ENCODE measurements at regions not wholly inside any gene's neighbourhood (a gene's known extent, or its start where the extent isn't known, plus 50 kb on each side); places are given as distances from the start of the nearest gene placed in this dataset.

DNA sequence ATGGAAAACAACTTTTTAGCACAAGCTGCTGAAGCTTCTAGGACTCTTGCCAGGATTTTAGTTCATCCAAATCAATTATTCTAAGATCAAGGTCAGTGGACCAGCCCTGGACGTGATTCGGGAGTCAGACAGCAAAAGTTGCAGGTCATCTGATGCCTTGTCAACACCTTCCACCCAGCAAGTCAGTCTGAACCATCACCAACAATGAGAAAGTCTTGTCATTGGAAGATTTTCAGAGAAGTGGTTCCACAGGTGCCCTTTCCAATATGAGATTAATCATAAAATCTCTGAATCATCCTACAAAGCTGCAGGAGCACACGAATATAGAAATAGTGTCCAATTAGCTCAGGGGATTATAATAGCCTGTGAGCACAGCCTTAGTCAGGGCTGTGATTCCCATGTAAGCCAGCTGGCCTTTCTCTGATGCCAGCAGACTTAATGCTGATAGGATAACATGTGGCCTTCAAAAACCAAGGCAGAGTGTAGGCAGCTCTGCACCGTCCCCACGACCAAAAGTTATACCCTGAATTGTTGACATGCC is 445.0 kb upstream of the TRPC7 start:
- TF ChIP-seq, protein P1, sequence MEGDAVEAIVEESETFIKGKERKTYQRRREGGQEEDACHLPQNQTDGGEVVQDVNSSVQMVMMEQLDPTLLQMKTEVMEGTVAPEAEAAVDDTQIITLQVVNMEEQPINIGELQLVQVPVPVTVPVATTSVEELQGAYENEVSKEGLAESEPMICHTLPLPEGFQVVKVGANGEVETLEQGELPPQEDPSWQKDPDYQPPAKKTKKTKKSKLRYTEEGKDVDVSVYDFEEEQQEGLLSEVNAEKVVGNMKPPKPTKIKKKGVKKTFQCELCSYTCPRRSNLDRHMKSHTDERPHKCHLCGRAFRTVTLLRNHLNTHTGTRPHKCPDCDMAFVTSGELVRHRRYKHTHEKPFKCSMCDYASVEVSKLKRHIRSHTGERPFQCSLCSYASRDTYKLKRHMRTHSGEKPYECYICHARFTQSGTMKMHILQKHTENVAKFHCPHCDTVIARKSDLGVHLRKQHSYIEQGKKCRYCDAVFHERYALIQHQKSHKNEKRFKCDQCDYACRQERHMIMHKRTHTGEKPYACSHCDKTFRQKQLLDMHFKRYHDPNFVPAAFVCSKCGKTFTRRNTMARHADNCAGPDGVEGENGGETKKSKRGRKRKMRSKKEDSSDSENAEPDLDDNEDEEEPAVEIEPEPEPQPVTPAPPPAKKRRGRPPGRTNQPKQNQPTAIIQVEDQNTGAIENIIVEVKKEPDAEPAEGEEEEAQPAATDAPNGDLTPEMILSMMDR (IDR thresholded peaks at IDR 0.05; ENCODE audit: insufficient read depth, low read length, poor library complexity, severe bottlenecking) = no peak
- no peak for DNase-seq (ENCODE audit: low read depth)
- no peaks in the 10 kb centered on the region for H3K27me3 ChIP-seq (ENCODE audit: control insufficient read depth, insufficient read depth, low read length)
- no peaks in the 10 kb centered on the region for H3K36me3 ChIP-seq (ENCODE audit: control insufficient read depth, insufficient read depth, low read length)
- H3K4me3 ChIP-seq (ENCODE audit: low read depth, low read length) = no peak overlapping the region

DNA sequence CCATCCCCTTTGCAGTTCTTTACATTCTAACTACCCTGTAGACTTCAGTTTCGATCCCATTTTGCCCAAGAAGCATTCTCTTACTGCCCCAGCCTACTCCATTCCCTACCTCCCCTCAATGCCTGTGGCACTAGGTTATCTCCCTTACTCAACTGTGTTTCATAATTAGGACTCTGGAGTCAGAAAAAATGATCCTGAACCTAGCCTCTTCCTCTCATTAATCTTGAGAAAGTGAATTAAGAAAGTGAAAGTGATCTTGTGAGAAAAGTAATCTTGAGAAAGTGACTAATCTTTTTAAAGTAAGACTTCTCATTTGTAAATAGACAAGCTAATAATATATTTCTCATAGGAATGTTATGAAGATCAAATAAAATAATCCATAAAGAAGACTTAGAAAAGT is 444.0 kb upstream of the TRPC7 start:
- TF ChIP-seq, protein P1 (IDR thresholded peaks at IDR 0.05; ENCODE audit: insufficient read depth, low read length, poor library complexity, severe bottlenecking) = no peak
- H3K36me3 ChIP-seq (ENCODE audit: control insufficient read depth, insufficient read depth, low read length) = no peaks in the 10 kb centered on the region
- no peaks in the 10 kb centered on the region for H3K27me3 ChIP-seq (ENCODE audit: control insufficient read depth, insufficient read depth, low read length)
- no peak overlapping the region for H3K4me3 ChIP-seq (ENCODE audit: low read depth, low read length)
- DNase-seq (ENCODE audit: low read depth) = no peak

DNA sequence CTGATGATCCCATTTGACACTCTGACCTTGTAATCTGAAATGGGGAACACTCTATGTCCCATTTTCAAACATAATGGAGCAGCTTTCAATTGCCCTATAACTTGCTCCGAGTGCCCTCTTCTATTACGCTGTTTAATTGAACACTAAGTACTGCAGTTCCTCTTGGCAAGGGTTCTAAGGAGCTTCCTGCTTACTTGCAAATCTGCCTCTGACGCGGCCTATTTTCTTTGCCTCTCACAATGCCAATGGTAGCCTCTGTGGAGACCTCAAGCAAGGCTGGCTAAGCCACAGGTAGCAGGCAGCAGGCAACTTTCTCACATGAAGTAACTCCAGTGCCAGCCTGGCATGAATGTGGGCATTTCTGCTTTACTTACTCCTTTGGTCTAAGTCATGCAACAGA is 443.4 kb upstream of the TRPC7 start:
- Histone ChIP-seq H3K4me3 (ENCODE audit: low read depth, low read length) (no peak overlapping the region), H3K36me3 (ENCODE audit: control insufficient read depth, insufficient read depth, low read length) (no peaks in the 10 kb centered on the region), H3K27me3 (ENCODE audit: control insufficient read depth, insufficient read depth, low read length) (no peaks in the 10 kb centered on the region)
- DNase-seq (ENCODE audit: low read depth) = no peak
- TF ChIP-seq, protein P1 (IDR thresholded peaks at IDR 0.05; ENCODE audit: insufficient read depth, low read length, poor library complexity, severe bottlenecking) = no peak

DNA sequence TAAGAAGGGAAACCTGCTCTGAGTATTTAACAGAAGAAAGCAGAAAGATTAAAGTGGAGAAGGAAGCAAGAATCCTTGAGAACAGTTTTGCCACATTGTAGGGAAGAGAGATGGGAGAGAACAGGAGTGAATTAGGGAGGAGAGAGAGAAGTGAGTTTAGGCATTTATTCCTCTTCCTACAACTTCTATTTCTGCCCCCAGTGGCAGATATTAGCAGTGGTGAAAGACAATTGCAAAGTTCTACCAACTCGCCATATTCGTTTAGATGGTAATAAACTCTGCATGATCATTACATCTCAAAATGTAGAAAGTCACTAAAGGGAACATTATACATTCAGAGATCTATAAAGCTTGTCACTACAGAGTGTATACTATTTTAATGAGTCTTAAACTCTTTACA is 440.1 kb upstream of the TRPC7 start:
- DNase-seq (ENCODE audit: low read depth) = no peak
- H3K36me3 ChIP-seq (ENCODE audit: control insufficient read depth, insufficient read depth, low read length) = no peaks in the 10 kb centered on the region
- H3K4me3 ChIP-seq (ENCODE audit: low read depth, low read length) = no peak overlapping the region
- TF ChIP-seq, protein P1 (IDR thresholded peaks at IDR 0.05; ENCODE audit: insufficient read depth, low read length, poor library complexity, severe bottlenecking) = no peak
- H3K27me3 ChIP-seq (ENCODE audit: control insufficient read depth, insufficient read depth, low read length) = no peaks in the 10 kb centered on the region

DNA sequence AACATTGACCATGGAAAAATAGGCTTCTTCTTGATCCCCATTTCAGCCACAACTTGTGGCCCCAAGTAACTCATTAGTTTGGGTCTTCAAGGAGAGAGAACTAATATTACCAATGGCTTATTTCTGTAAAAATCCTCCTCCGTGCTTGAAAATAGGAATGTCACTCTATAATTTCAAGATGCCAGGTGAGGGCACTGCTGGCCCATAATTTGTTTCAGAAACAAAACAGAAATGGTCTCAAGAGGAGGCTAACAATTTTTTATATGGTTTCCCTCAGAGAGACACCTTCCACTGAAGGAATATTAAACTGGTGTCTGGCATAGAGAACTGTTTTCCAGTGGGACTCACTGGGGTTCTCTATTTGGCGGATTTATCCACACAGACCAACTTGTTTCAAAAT is 437.0 kb upstream of the TRPC7 start:
- Histone ChIP-seq H3K4me3 (ENCODE audit: low read depth, low read length) (no peak overlapping the region), H3K27me3 (ENCODE audit: control insufficient read depth, insufficient read depth, low read length) (no peaks in the 10 kb centered on the region), H3K36me3 (ENCODE audit: control insufficient read depth, insufficient read depth, low read length) (no peaks in the 10 kb centered on the region)
- DNase-seq (ENCODE audit: low read depth) = no peak
- TF ChIP-seq, protein P1 (IDR thresholded peaks at IDR 0.05; ENCODE audit: insufficient read depth, low read length, poor library complexity, severe bottlenecking) = peak; percentile 32

DNA sequence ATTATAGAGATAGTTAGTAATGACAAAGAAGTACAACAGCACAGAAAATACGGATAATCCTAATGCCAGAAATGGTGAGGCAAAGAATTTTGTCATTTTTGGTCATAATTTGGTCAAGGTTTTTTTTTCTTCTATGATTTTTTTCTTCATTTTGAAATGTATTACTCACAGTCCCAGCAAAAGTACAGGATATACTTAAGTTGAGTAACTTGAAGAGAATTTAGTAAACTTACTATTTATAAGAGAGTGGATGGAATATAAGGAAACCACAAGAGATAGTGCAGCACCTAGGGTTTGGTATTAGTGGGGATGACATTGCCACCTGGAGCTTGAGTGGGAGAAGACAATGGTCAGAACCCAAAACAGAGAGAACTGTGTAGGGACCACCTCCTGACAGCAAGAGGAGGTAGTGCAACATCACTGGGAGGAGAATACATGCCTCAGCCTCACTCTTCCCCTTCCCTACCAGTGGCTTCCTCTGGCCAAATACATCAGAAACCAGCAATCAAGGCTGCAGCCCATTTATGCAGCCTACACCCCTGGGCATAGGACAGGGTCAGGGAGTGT is 434.5 kb upstream of the TRPC7 start:
- TF ChIP-seq, protein P1 (IDR thresholded peaks at IDR 0.05; ENCODE audit: insufficient read depth, low read length, poor library complexity, severe bottlenecking) = no peak
- no peak overlapping the region for H3K4me3 ChIP-seq (ENCODE audit: low read depth, low read length)
- H3K36me3 ChIP-seq (ENCODE audit: control insufficient read depth, insufficient read depth, low read length) = no peaks in the 10 kb centered on the region
- H3K27me3 ChIP-seq (ENCODE audit: control insufficient read depth, insufficient read depth, low read length) = no peaks in the 10 kb centered on the region
- DNase-seq (ENCODE audit: low read depth) = no peak
